GM10248 (cell line): ENCODE measurements at regions not wholly inside any gene's neighbourhood (a gene's known extent, or its start where the extent isn't known, plus 50 kb on each side); places are given as distances from the start of the nearest gene placed in this dataset.

Experiments used
- CTCF ChIA-PET: fragments of 300-600 bp; sonication (Branson Sonifier 250); formaldehyde crosslinking; extraction: SDS; loops from one replicate; lab custom pipeline; 2021; ENCODE audit warnings: antibody characterized with exemption; lab: Yijun Ruan, JAX
- POLR2A ChIA-PET: fragments of 350-650 bp; sonication (Branson Sonifier 250); formaldehyde crosslinking; extraction: SDS; loops from one replicate; lab custom pipeline; 2020; ENCODE audit warnings: antibody characterized with exemption; lab: Yijun Ruan, JAX
- DNase-seq: peaks from one replicate; pipeline ENCODE4 v3.0.0; 2012; ENCODE audit errors: extremely low spot score
- CTCF ChIP-seq: IDR thresholded peaks from 2 replicates; pipeline ENCODE4 v1.5.1; 2012; ENCODE audit warnings: mild to moderate bottlenecking, low read depth; ENCODE audit errors: extremely low read depth, missing control alignments, control extremely low read depth

DNA sequence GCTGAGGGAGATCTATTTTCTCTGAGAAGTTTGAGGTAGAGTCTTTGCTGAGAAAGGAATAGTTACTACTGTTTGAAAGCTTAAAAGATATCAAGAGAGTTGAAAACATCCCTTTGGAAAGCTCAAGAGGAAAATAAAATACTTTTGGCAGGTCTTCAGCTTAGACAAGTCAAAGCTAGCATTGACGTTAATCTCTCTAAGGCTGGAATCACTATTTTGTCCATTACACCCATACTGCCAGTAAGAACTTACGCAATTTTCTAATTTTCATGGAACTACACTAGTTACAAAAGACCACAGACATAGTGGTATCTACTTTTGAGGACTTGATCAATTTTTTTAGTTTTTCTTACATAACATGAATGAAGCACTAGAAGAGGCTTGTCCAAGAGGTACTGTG lies 494.9 kb downstream of the PSAT1 start:
- no peak for DNase-seq
- POLR2A ChIA-PET: no interaction called here
- TF ChIP-seq CTCF: no peak
- CTCF ChIA-PET: interaction anchor here (1.3 kb wide), 1 partner anchor 32 kb away, joined by 3 read pairs; no protein-coding TSS in a partner anchor

DNA sequence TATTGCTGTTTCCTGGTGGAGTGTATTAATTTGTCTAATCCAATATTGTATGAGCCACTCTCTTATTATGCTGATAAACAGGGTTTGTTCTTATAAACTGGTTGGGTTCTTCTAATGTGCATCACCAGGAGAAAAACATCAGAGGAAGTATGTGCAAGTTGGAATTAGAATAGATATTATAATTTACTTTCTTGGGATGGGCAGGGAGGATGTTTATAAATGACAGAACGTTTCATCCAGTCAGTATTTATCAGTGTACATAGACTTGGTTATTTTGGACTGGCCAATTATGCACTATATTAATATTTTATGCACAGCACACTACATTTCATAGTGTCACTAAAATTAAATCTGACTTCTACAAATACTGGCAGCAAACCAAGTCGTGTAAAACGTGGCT lies 495.8 kb downstream of the PSAT1 start:
- ChIA-PET POLR2A (no interaction called here), CTCF (interaction anchor here (1.3 kb wide), 1 partner anchor 31 kb away, joined by 3 read pairs; no protein-coding TSS in a partner anchor)
- no peak for TF ChIP-seq CTCF
- DNase-seq: no peak

DNA sequence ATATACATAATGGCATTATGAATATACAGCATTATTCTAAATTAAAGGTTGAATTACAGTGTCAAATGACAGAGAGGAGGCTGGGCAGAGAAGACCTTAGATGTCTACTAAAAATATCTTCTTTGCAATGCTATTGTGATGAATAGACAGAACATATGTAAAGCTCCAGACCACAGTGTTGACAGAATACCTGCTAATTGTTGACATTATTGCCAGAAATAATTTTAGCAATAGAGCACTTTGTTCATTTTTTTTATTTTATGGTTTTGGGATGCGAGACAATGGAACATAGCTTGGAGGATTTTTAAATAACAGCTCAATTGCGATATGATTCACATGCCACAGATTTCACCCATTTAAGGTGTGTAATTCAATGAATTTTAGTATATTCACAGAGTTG lies 508.8 kb downstream of the PSAT1 start:
- DNase-seq: no peak
- no peak for TF ChIP-seq CTCF
- ChIA-PET CTCF (no interaction called here), POLR2A (no interaction called here)

GRCh38 chr9:78806492-78807160 lies 509.7 kb downstream of the PSAT1 start:
- ChIA-PET POLR2A (no interaction called here), CTCF (interaction anchor here (1.4 kb wide), 2 partner anchors 8 to 10 kb away, joined by 4 read pairs; no protein-coding TSS in a partner anchor)
- TF ChIP-seq CTCF: no peak
- no peak for DNase-seq

GRCh38 chr9:78807286-78807685 lies 510.4 kb downstream of the PSAT1 start:
- ChIA-PET POLR2A (no interaction called here), CTCF (interaction anchor here (1.4 kb wide), 2 partner anchors 9 kb away, joined by 4 read pairs; no protein-coding TSS in a partner anchor)
- no peak for DNase-seq
- no peak for TF ChIP-seq CTCF

GRCh38 chr9:78808048-78808447 lies 511.1 kb downstream of the PSAT1 start:
- DNase-seq: no peak
- CTCF ChIA-PET: interaction anchor here (1.4 kb wide), 2 partner anchors 8 to 9 kb away, joined by 4 read pairs; no protein-coding TSS in a partner anchor
- no peak for TF ChIP-seq CTCF
- POLR2A ChIA-PET: no interaction called here
